ENCODE measurements at regions not wholly inside any gene's neighbourhood (a gene's known extent, or its start where the extent isn't known, plus 50 kb on each side); places are given as distances from the start of the nearest gene placed in this dataset.

GRCh38 chr5:120035181-120035580 is 405.8 kb downstream of the FAM170A start:
- no peaks in the 10 kb centered on the region for H3K4me1 ChIP-seq
- no peaks in the 10 kb centered on the region for H3K27me3 ChIP-seq
- no peak overlapping the region for H3K27ac ChIP-seq
- no peaks in the 10 kb centered on the region for H3K36me3 ChIP-seq
- no peak for ATAC-seq
- TF ChIP-seq POLR2AphosphoS5 (IDR thresholded peaks at IDR 0.05) (no peak), EP300 (IDR thresholded peaks at IDR 0.05) (no peak), POLR2A (IDR thresholded peaks at IDR 0.05) (no peak), CTCF (IDR thresholded peaks at IDR 0.05) (no peak)
- H3K9me3 ChIP-seq, result no peaks in the 10 kb centered on the region
- H3K4me3 ChIP-seq, result no peak overlapping the region

GRCh38 chr5:120035815-120036577 is 406.6 kb downstream of the FAM170A start:
- ATAC-seq, result no peak
- H3K27ac ChIP-seq, result no peak overlapping the region
- H3K9me3 ChIP-seq, result no peaks in the 10 kb centered on the region
- H3K4me1 ChIP-seq, result no peaks in the 10 kb centered on the region
- H3K4me3 ChIP-seq, result no peak overlapping the region
- TF ChIP-seq CTCF (IDR thresholded peaks at IDR 0.05), result no peak
- H3K36me3 ChIP-seq, result no peaks in the 10 kb centered on the region
- H3K27me3 ChIP-seq, result no peaks in the 10 kb centered on the region
- WGBS, 2 donors (ENCODE audit: low coverage in 1 of 2), result 91 to 98% methylated on average over 11 to 16 of the region's 16 CpGs

- Histone ChIP-seq H3K9me3 (no peaks in the 10 kb centered on the region), H3K27me3 (no peaks in the 10 kb centered on the region), H3K4me3 (no peak overlapping the region), H3K27ac (no peak overlapping the region), H3K4me1 (no peaks in the 10 kb centered on the region), H3K36me3 (no peaks in the 10 kb centered on the region)
- 75 to 78% methylated on average over 3 of the region's 3 CpGs for WGBS, 2 donors (ENCODE audit: low coverage in 1 of 2)
- ATAC-seq, result no peak
- TF ChIP-seq POLR2A (IDR thresholded peaks at IDR 0.05), result no peak
- no peak for TF ChIP-seq POLR2AphosphoS5 (IDR thresholded peaks at IDR 0.05)
- no peak for TF ChIP-seq CTCF (IDR thresholded peaks at IDR 0.05)
- TF ChIP-seq EP300 (IDR thresholded peaks at IDR 0.05), result no peak
These were observed 408.1 kb downstream of the FAM170A start for GRCh38 chr5:120037451-120037850.

- no peak for TF ChIP-seq CTCF (IDR thresholded peaks at IDR 0.05)
- no peak for TF ChIP-seq POLR2A (IDR thresholded peaks at IDR 0.05)
- no peak for TF ChIP-seq POLR2AphosphoS5 (IDR thresholded peaks at IDR 0.05)
- no peak for TF ChIP-seq EP300 (IDR thresholded peaks at IDR 0.05)
- H3K27me3 ChIP-seq, result no peaks in the 10 kb centered on the region
- no peaks in the 10 kb centered on the region for H3K36me3 ChIP-seq
- no peak for ATAC-seq
- no peak overlapping the region for H3K4me3 ChIP-seq
- H3K9me3 ChIP-seq, result no peaks in the 10 kb centered on the region
- no peak overlapping the region for H3K27ac ChIP-seq
- H3K4me1 ChIP-seq, result no peaks in the 10 kb centered on the region
- 65 to 81% methylated on average over 3 of the region's 3 CpGs for WGBS, 2 donors (ENCODE audit: low coverage in 1 of 2)
These were observed 409.8 kb downstream of the FAM170A start for GRCh38 chr5:120039111-120039510.

GRCh38 chr5:120043431-120043830 is 414.1 kb downstream of the FAM170A start:
- Histone ChIP-seq H3K4me1 (no peaks in the 10 kb centered on the region), H3K27ac (no peak overlapping the region), H3K36me3 (no peaks in the 10 kb centered on the region), H3K4me3 (no peak overlapping the region), H3K9me3 (no peaks in the 10 kb centered on the region), H3K27me3 (no peaks in the 10 kb centered on the region)
- TF ChIP-seq POLR2AphosphoS5 (IDR thresholded peaks at IDR 0.05) (no peak), POLR2A (IDR thresholded peaks at IDR 0.05) (no peak), EP300 (IDR thresholded peaks at IDR 0.05) (no peak), CTCF (IDR thresholded peaks at IDR 0.05) (no peak)
- ATAC-seq, result no peak
